OCI-LY3 (cell line): ENCODE measurements at regions not wholly inside any gene's neighbourhood (a gene's known extent, or its start where the extent isn't known, plus 50 kb on each side); places are given as distances from the start of the nearest gene placed in this dataset.

Experiments
- CTCF ChIP-seq: fragments of 200-600, 300-600 bp; sonication (generic); IDR thresholded peaks from 2 replicates; pipeline ENCODE4 v1.5.1; 2014; ENCODE audit warnings: antibody characterized with exemption, low read length, low read depth
- EZH2phosphoT487 ChIP-seq: fragments of 200-600 bp; shearing (Covaris generic); IDR thresholded peaks from 2 replicates; pipeline ENCODE4 v1.6.1; 2018; ENCODE audit warnings: antibody characterized with exemption, mixed run types, low read depth

GRCh38 chr4:19983072-19983471 lies 268.6 kb upstream of the SLIT2 start:
- TF ChIP-seq CTCF (no peak), EZH2phosphoT487 (no peak)
